Erythroblast (primary cell): ENCODE measurements at regions not wholly inside any gene's neighbourhood (a gene's known extent, or its start where the extent isn't known, plus 50 kb on each side); places are given as distances from the start of the nearest gene placed in this dataset.

ENCODE experiments used
- GATA1 ChIP-seq: IDR thresholded peaks from 2 replicates; pipeline ENCODE4 v1.6.1; 2011; ENCODE audit warnings: low read depth, mild to moderate bottlenecking, control low read depth, low read length, moderate library complexity
- POLR2A ChIP-seq: IDR thresholded peaks from 2 replicates; pipeline ENCODE4 v1.6.1; 2011; ENCODE audit warnings: mild to moderate bottlenecking, low read length

- TF ChIP-seq POLR2A (no peak), GATA1 (no peak)
Observed at GRCh38 chr12:127479256-127479655, 787.7 kb upstream of the TMEM132C start.
